GM21526 (cell line): ENCODE measurements at regions not wholly inside any gene's neighbourhood (a gene's known extent, or its start where the extent isn't known, plus 50 kb on each side); places are given as distances from the start of the nearest gene placed in this dataset.
"Not testable (repeated sequence)": the region's sequence is repeated elsewhere in the genome, so short reads cannot be mapped to it uniquely, and the experiment has no call there.

ENCODE experiments used
- ATAC-seq: cut with Tn5 transposase; IDR thresholded peaks from one replicate; pipeline ENCODE4 v1.9.1; 2021; ENCODE audit warnings: moderate library complexity; ENCODE audit not compliant: unreplicated experiment, low FRiP score

DNA sequence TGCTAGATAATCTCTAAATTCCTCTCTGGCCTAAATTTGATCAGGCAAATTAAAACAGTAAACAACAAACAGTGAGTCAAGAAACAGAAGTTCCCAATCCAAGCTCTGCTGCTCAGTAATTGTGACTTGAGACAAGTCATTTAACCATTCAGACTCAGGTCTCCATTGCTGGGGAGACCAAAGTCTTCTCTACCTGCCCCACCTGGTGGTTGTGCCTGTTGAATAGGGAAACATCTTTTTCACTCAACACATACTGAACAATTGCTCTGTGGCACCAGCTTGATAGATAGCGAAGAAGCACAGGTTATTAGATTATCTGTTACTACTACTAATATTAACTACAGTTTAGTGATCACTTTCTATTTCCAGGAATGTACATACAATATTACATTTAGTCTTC is 112.1 kb upstream of the EOLA2 start:
- no peak for ATAC-seq

DNA sequence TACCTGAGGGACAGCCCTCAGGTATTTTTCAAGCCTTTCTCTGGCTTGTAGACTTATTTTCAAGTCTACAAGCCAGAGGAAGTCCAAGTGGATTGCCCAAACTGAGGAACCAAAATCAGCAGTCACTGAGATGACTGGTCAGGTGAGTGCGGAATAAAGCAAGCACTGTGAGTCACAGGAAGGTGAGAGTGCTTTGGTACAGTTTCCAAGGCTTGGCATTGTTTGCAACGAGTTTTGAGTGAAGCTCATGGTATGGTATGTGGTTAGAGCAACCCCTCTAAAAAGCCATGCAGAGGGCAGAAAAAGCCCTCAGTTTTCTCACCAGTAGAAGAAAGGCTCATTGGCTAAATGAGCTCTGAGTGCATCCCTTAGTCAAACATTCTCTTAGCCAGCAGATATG is 112.8 kb upstream of the EOLA2 start:
- ATAC-seq, result no peak

DNA sequence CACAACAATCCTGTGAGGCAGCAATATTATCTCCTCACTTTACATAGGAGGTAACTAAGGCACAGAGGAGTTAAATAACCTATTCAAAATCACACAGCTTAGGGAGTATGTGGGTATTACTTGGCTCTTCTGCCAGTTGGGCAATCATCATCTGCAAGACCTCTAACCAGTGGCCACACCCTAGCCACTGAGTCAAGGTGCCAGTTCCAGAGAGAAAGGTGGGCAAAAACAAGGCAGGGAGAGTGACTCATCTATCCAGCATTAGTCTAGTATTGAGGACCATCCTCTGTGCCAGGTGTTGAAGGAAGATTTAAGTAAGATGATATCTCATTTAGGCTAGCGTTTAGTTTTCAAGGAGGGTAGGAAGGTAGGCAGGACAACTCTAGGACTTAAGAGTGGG is 113.9 kb upstream of the EOLA2 start:
- ATAC-seq, result no peak

DNA sequence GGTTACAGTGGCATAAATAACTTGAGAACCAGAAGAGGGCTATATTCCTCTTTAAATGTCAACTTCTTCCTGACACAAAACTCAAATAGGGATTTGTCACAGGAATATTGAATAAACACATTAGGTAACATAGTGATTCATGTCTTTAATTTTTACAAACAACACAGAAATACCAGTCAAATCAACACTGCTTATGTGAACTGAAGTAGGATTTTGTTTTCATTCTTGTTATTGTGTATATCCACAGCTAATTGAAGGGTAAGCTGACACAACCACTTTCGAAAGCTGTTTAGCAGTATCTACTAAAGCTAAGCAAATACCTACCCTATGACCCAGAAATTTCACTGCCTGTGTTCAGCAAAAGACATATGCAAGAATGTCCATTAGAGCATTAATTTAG is 120.4 kb upstream of the EOLA2 start:
- ATAC-seq, result no peak

DNA sequence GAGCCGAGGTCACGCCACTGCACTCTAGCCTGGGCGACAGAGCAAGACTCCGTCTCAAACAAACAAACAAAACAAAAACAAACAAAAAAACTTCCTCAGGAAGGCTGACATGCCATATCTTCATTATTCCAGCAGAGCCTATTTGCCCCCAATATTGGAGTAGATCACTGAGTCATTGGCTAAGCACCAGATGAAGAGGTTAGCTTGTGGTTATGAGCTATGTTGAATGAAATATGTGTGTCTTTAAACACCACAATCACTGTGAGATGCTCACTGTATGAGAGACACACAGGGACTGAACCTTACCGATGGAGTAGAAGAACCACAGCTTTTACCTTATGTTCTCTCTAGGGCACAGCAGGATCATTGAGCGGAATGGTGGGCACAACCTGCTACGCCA is 122.1 kb upstream of the EOLA2 start:
- ATAC-seq, result no peak

DNA sequence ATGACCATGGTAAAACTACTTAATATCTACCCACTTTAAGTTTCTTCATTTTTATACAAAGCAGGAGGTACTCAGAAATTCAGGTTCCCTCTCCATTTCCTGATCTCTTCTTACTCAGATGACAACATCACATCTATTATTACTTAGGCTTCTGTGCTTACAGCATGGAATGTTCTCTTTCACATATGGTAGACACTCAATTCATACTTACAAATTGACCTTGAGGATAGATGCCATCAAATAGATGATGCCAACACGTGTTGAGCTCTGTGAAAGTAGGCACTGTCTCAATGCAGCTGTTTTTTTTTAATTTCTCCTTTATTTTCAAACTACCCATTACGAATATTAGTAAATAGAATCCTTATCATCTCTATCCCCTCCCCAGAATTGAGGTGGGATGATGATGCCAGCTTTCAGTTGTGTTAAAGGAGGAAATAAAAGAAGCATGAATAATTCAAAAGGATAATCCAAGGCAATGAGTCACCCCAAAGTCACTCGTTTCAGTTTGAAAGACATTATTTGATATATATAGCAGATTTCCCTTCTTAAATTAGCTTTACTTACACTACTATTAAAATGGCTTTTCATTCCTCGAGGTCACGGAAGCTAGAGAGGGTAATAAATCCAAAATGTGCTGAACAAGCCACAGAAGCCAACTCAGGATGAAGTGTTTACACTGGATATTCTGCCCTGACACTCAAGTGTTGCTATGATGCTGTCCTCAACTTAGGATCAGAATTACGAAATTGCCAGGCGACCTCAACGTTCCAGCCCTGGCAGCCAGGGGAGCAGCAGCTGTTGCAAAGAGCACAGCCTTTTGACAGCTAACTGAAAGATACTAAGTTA is 124.2 kb upstream of the EOLA2 start:
- no peak for ATAC-seq

DNA sequence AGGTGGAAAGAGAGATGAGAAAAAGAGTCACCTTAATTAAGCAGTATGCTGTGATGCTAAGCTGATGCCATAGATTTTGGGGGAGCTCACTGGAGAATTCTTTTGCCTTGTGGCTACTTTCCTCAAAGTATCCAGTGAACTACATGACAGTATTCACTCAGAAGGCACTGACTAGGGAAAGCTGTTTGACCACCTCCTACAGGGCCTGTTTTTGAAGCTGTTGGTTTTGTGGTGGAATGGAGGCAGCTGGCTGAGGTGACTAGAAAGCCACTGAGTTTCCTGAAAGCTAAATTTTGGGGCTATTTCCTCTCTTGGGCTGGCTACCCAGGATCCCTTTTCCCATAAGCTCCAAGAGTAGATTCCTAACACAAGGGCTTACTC is 124.8 kb upstream of the EOLA2 start:
- ATAC-seq, result no peak

DNA sequence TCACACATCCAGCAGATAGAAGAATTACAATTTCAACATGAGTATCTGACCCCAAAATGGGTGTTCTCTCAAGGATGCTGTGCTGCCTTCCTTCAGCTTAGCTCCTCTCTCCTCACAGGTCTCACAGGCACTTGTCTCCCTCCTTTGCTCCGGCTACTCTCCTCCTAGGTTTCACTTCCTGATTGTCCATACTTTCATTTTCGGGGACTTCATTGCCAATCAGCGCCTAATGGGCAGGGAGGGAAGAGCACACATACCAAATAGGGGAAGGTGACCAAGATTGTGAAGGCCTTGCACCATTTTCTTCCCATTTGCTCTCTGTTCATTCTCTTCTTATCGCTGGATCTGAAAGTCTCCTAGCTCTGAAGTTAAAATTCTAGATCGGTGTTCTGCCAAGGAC is 125.4 kb upstream of the EOLA2 start:
- no peak for ATAC-seq

DNA sequence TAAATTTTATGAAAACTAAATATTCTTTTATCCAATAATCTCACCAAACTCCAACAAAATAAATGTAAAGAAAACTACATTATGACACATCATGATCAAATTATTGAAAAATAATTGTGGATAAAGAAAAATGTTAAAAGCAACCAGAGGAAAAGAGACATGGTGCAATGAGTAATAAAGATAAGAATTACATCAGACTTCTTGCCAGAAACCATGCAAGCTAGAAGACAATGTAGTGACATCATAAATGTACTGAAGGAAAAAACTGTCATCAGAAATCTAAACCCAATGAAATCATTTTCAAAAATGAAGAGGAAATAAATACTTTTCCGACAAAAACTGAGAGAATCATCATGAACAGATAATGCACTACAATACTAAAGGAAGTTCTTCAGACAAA is 135.9 kb upstream of the EOLA2 start:
- ATAC-seq, result no peak

DNA sequence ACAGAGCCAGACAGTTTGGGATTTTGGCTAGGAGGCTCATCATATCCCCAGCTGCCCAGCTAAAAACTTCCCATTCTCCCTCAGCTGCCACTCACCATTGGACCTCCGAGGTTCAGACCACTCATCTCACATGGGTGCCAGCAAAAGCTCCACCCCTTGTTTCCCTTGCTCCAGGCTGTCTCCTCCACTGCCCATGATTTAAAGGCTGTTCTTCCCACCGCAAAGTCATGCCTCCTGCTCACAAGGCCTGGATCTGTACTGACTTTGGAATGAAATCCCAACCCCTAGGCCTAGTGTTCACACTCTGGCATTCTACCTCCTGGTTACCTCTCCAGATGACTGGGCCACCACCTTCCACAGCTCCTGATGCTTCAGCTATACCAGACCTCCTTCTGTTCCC is 142.2 kb upstream of the EOLA2 start:
- no peak for ATAC-seq

DNA sequence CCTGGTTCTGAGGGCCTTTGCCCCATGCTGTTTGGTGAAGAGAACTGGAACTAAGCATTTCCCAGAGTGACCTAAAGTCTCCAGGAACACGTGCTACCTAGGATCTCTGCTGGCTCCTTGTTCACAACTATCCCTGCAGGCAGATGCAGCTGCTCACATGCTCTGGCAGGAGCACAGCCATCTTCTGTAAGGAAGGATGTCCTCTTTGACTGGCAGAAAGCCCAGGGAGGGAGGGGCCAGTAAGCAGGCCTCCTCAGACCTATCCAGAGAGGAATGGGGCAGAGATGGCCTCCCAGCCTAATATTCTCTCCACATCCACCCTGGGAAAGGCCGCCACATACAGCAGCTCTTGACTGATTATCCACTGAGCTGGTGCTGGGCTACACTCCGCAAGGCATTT is 142.8 kb upstream of the EOLA2 start:
- no peak for ATAC-seq

DNA sequence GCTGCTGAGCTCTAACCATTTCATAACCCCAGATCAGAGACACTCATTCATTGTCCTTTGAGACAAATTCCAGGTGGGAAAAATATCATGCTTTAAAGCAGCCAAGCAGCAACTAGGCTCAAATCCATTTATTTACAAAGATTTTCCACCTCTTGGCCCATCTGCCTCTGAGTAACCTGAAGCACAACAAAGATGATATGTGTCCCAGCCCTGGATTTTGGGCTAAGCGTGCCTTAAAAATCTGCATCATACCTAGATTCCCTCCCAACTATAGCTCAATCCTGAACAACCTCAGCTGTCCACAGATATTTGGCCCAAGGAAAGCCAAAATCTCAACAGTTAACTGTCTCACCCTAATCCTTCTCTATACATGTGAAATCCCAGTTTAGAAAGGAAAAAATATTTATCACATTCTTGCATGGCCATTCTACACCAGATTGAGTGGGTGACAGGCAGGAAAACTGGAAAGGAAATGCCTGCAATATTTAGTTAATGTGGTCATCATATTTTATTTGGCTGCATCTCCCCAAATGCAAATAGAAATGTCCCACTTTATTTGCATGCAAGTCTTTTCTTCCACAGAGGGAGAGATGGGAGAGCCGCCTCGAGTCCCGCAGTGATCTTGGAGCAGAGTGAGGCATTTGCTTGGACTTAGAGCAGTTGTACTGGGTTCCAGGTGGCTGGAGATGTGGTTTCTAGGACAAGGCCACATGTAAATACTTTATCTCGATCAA is 146.4 kb upstream of the EOLA2 start:
- no peak for ATAC-seq

DNA sequence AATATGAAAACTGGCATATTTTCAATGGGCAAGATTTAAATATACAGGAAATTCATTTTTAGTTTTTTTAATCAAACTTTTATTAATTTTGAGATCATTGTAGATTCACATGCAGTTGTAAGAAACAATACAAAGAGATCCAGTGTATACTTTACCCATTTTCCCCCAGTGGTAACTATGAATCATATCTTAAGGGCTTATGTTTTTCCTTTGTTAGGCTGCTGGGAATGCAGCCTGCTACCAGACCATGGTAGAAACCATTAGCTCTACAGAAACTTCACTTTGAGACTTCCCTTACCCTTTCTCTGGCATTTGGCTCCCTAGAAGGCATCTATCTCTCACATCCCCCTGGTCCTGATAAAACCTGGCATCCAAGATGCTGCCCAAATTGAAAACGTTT is 147.6 kb upstream of the EOLA2 start:
- no peak for ATAC-seq

DNA sequence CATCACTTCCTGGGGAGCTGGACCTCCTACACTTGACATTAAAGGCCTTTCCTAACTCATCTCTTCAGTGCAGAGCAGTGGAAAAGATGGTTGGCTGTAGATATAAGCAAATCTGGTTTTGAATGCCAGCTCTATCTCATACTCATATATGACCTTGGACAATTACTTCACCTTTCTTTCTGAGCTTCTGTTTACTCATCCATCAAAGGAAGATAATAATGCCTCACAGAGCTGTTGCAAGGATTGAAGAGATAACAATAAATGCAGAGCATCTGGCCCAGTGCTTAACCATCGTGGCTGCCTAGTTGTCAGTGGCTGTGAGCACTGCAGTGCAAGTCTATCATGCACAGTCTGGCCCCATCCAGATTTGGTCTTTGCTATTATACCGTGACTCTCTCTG is 148.1 kb upstream of the EOLA2 start:
- ATAC-seq, result no peak

DNA sequence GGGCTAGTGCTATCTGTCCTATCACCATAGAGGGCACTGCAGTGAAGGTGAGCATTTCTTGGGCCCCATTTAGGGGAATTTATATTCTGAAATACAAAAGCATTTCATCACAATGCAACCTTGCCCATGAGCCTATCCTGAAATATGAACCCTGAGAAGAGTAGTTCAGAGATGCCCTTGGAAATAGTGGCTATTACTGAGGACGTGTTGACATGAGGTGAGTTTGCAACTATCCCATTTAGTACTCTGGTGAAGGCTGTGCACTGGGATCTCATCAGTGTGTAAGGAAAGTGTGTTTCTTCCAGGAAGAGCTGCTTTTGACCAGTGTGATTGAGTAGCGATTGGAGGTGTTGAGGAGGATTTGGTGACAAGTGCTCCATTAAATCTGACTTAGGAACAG is 149.3 kb upstream of the EOLA2 start:
- ATAC-seq, result no peak

DNA sequence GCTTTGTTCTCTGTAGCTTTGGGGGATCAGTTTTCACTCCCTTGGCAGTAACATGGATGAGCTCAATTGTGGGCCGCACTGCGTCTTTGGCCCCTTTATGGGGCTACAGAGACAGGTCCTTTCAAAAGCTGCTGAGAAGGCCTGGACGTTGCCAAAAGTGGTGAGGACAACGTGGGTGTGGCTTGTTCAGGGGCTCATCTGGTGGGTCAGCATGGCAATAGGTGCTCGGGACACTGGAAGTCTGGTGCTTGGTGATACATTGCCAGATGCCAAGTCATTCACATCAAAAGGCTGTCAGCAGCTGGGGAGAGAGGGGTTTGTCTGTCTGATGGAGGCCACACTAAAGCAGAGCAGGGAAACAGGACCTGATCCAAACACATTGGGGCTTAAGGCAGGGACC is 149.8 kb upstream of the EOLA2 start:
- no peak for ATAC-seq

DNA sequence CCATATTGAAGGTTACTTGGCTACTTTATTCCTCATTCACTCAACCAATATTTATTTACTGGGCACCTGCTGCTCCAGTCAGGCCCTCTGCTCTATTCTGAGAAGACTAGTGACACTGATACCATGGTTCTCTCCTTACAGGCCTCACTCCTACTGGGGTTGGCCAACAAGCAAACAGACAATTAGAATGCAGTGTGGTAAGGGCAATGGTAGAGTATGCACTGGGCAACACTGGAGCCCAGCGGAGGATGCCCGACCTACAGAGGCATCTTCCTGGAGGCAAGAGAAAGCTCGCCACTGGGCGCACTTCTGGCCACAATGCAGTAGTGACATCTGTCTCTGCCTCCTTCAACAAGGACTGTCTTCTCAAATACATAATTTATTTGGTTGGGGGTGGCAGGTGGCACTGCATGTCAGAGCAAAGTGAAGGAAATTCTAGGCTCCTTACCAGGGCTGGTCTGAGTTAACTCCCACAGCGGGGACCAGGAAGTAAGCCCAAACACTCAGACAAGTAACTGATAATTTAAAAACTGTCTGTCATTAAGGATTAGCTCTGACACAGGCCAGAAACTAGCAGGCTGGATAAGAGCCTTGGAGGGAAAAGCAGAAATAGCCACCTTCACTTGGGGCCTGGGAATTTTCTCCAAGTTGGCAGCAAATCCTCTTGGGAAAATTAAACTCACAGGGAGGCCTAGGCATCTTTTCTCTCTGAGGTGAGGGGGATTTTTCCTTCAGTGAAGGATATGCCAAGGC is 150.7 kb upstream of the EOLA2 start:
- ATAC-seq, result no peak

DNA sequence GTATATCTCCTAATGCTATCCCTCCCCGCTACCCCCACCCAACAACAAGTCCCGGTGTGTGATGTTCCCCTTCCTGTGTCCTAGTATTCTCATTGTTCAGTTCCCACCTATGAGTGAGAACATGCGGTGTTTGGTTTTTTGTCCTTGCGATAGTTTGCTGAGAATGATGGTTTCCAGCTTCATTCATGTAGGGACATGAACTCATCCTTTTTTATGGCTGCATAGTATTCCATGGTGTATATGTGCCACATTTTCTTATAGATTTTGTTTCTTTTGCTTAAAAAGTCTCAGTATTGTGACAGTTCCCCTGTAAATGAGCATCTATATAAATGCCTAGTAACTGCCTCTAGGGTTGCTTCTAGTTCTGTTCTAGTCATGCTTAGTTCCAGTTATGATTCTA is 153.0 kb upstream of the EOLA2 start:
- ATAC-seq, result not testable (repeated sequence)

DNA sequence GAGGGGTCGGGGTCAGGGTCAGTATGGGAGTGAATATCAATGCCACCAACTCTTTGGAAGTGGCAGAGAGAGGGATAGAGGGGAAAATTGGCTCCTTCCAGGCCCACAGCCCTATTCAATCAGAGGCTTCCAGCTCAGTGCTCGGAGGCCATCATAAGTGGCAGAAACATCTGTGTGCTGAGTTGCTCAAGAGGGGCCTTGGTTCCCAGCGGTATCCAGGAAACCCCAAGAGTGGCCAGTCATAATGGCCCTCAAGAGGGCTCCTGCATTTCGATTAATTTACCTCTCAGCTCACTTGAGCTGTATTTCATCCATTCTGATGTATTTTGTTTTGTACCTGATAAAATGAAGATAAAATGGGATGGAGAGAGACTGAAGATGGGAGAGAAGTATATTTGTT is 154.3 kb upstream of the EOLA2 start:
- no peak for ATAC-seq

DNA sequence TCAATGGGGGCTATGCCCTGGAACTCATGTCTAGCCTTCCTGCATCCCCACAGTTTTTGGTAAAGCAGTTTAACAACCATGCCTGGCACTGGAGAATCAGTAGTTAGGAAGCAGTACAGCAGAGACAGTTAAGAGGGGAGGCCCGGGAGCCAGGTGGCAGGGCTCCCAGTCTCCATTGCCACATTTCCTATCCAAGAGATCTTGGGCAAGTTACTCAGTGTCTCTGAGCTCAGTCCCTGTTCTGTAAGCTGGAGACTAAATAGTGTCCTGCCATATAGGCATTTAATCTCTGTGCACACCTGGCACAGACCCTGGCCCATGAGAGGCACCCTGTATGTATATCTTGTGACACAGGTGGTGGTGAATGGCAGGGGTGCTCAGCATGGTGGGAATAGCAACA is 156.1 kb upstream of the EOLA2 start:
- no peak for ATAC-seq

DNA sequence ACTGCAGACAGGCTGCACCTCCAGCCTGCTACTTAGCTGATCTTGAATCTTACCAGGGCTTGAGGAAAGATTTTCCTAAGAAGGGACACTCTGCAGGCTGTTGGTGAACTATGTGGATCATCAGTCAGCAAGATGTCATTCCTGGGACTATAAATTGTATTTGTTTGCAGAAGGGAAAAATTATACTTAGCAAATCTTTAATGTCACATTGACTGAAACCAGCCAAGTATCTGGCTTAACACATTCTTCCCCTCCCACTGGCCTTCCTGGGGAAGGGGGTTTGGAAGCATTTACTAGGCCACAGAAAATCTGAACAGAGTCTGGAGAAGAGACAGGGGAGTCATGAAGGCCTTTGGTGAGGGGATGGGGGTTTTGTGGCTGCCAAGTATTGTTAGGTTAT is 156.7 kb upstream of the EOLA2 start:
- no peak for ATAC-seq

DNA sequence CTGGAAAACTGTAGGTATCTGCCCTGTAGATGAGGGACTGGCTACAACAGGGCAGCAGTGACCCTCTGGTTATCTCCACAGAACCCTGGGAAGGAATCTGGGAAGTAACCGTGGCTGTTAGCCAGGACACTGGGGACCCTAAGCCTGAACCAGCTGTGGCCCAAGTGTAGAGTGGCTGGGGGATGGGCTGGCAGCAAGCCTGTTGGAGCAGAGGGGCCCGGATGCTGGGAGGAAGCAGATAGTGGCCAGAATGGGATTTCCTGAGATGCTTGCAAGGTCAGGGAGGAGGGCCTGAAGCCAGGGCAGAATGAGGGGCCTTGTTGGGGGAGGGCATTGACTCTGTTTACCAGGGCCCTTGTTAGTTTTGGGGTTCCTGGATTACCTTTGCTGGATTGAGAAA is 161.0 kb upstream of the EOLA2 start:
- ATAC-seq, result no peak
